Transverse colon (tissue), 4 donors: ENCODE measurements at regions not wholly inside any gene's neighbourhood (a gene's known extent, or its start where the extent isn't known, plus 50 kb on each side); places are given as distances from the start of the nearest gene placed in this dataset.

Experiments used
- DNase-seq: peaks from one replicate; pipeline ENCODE4 v3.0.0-alpha.2; 2019
- H3K27ac ChIP-seq, 4 donors: fragments of 200-600 bp; sonication (generic); 2 replicates each; pipeline ENCODE4 v1.5.1; 2016 to 2018; ENCODE audit warnings: inconsistent platforms in 4 of 4
- H3K27me3 ChIP-seq: fragments of 200-600 bp; sonication (generic); 2 replicates; pipeline ENCODE4 v1.5.1; 2017; ENCODE audit warnings: inconsistent platforms
- H3K36me3 ChIP-seq, 4 donors: fragments of 200-600 bp; sonication (generic); 2 replicates each; pipeline ENCODE4 v1.5.1; 2017 to 2019; ENCODE audit warnings: inconsistent platforms in 4 of 4
- H3K4me1 ChIP-seq, 4 donors: fragments of 200-600 bp; sonication (generic); 2 replicates each; pipeline ENCODE4 v1.5.1; 2017 to 2020; ENCODE audit warnings: inconsistent platforms in 4 of 4
- H3K4me3 ChIP-seq, 4 donors: fragments of 200-600 bp; sonication (generic); 1 replicate in 1 of 4; 2 replicates in 3 of 4; pipeline versions ENCODE4 v1.5.1 to v1.6.1; 2017 to 2019; ENCODE audit warnings: inconsistent platforms in 4 of 4
- H3K9me3 ChIP-seq, 2 donors: fragments of 200-600 bp; sonication (generic); 2 replicates each; pipeline ENCODE4 v1.5.1; 2017 to 2019; ENCODE audit warnings: inconsistent platforms in 2 of 2
- EP300 ChIP-seq: sonication (generic); formaldehyde crosslinking; IDR thresholded peaks from one replicate; pipeline ENCODE4 v1.6.1; 2017; ENCODE audit warnings: antibody characterized with exemption, low read depth
- POLR2A ChIP-seq: fragments of 450-650 bp; IDR thresholded peaks from one replicate; pipeline ENCODE4 v1.6.1; 2016; ENCODE audit warnings: antibody characterized with exemption, mild to moderate bottlenecking, moderate library complexity
- POLR2AphosphoS5 ChIP-seq, 3 donors: sonication (generic); formaldehyde crosslinking; IDR thresholded peaks; one replicate each; pipeline ENCODE4 v1.6.1; 2016; ENCODE audit warnings: antibody characterized with exemption in 3 of 3
- WGBS, 2 donors: methylation state at CpG; one replicate each; pipeline ENCODE4 v1.1.5; 2018; ENCODE audit warnings: low coverage in 1 of 2; 5-methylcytosine and 5-hydroxymethylcytosine counted together
- in situ Hi-C, 4 donors: fragments of 200-750 bp; cut with MboI; loops; one replicate each; pipeline versions ENCODE4 v1.15.0 to v1.15.1; 2017; ENCODE audit warnings: low sequenced_read_pairs in 3 of 4, low pct_ligation_motif_present in 1 of 4, low pct_unique_long_range_greater_than_20kb in 1 of 4
- intact Hi-C: fragments of 100-400 bp; cut with DNase I; formaldehyde crosslinking; loops from one replicate; pipeline ENCODE4 v1.15.1; 2023; ENCODE audit warnings: low total_unique reads
- TF ChIP-seq, protein P1 (sequence below), 5 experiments: fragments of 200-600 bp in 3 of 5; fragments of 450-650 bp in 2 of 5; sonication (generic) in 3 of 5; IDR thresholded peaks; 1 replicate in 2 of 5; 2 replicates in 3 of 5; pipeline ENCODE4 v1.5.1; 2016 to 2017; ENCODE audit warnings: antibody characterized with exemption in 5 of 5, inconsistent platforms in 3 of 5, mild to moderate bottlenecking in 2 of 5, moderate library complexity in 1 of 5

GRCh38 chr4:128560754-128561495 lies 248.6 kb upstream of the JADE1 start:
- Histone ChIP-seq H3K36me3 (no peaks in the 10 kb centered on the region), H3K27ac (peak overlapping the region in 3 of 4 donors; percentile 21 to 38 (median 35)), H3K4me1 (peaks cover 0 to 12% (median 5%) of the 10 kb centered on the region in 4 donors), H3K27me3 (no peaks in the 10 kb centered on the region), H3K9me3 (no peaks in the 10 kb centered on the region), H3K4me3 (no peak overlapping the region)
- WGBS, 2 donors: 25 to 38% methylated on average over 6 of the region's 6 CpGs
- TF ChIP-seq EP300 (no peak), POLR2AphosphoS5 (IDR thresholded peaks at IDR 0.05) (peak in 1 of 3 donors; percentile 6)
- DNase-seq: no peak
- in situ Hi-C loops (loop anchor here (10.0 to 25.0 kb wide), 5 partner anchors 99 to 526 kb away; partner anchors contain the start of genes PGRMC2 (in 2 of the 4), C4orf33 (in 1 of the 4) and SCLT1 (in 1 of the 4)), intact Hi-C loops (loop anchor here (10.0 kb wide), 3 partner anchors 94 to 534 kb away; partner anchors contain the start of genes C4orf33 and SCLT1)

GRCh38 chr4:128558896-128559679 lies 250.4 kb upstream of the JADE1 start:
- WGBS, 2 donors: 70 to 80% methylated on average over 5 to 8 of the region's 8 CpGs
- peaks cover 2 to 16% (median 8%) of the 10 kb centered on the region in 4 donors for H3K4me1 ChIP-seq
- H3K36me3 ChIP-seq: no peaks in the 10 kb centered on the region
- H3K9me3 ChIP-seq: no peaks in the 10 kb centered on the region
- peak overlapping the region; percentile 45 to 73 (median 62) for H3K27ac ChIP-seq
- intact Hi-C loops: loop anchor here (10.0 kb wide), 2 partner anchors 174 to 274 kb away; partner anchors contain the start of gene PGRMC2
- no peak for TF ChIP-seq POLR2A
- peak in 1 of 3 donors; percentile 7 for TF ChIP-seq POLR2AphosphoS5 (IDR thresholded peaks at IDR 0.05)
- H3K27me3 ChIP-seq: no peaks in the 10 kb centered on the region
- in situ Hi-C loops: loop anchor here in 3 of 4 donors (25.0 kb wide), 4 partner anchors 97 to 528 kb away; partner anchors contain the start of genes PGRMC2 (in 2 of the 3), C4orf33 (in 1 of the 3) and SCLT1 (in 1 of the 3)
- no peak for DNase-seq
- H3K4me3 ChIP-seq: no peak overlapping the region

DNA sequence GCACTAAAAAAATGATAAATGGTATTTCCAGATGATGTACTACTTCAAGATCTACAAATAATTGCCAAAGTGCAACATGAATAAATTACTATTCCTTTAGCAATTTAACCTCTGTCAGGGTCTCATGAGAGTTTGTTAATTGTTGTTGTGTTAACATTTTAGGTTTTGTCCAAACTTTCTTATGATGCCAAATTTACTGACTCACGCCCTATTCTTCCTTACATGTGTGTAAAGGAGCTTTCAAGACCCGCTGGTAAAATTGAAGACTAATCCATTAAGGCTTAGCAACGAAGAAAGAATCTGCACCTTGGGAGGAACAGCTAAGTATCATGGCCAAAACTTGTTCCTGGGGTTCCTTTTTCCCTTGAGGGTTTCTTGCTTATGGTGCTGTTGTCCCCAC lies 252.7 kb upstream of the JADE1 start:
- Histone ChIP-seq H3K27me3 (no peaks in the 10 kb centered on the region), H3K36me3 (no peaks in the 10 kb centered on the region), H3K27ac (no peak overlapping the region), H3K4me3 (no peak overlapping the region), H3K9me3 (no peaks in the 10 kb centered on the region), H3K4me1 (peaks cover 12 to 28% (median 15%) of the 10 kb centered on the region in 4 donors)
- in situ Hi-C loops: loop anchor here in 3 of 4 donors (25.0 kb wide), 4 partner anchors 94 to 531 kb away; partner anchors contain the start of genes PGRMC2 (in 2 of the 3), C4orf33 (in 1 of the 3) and SCLT1 (in 1 of the 3)
- WGBS, 2 donors: 84 to 95% methylated on average over 3 of the region's 3 CpGs
- no peak for DNase-seq
- intact Hi-C loops: loop anchor here (10.0 kb wide), 2 partner anchors 172 to 272 kb away; partner anchors contain the start of gene PGRMC2
- TF ChIP-seq POLR2AphosphoS5 (IDR thresholded peaks at IDR 0.05): no peak
- TF ChIP-seq POLR2A: no peak
- no peak for TF ChIP-seq EP300
- TF ChIP-seq, protein P1, sequence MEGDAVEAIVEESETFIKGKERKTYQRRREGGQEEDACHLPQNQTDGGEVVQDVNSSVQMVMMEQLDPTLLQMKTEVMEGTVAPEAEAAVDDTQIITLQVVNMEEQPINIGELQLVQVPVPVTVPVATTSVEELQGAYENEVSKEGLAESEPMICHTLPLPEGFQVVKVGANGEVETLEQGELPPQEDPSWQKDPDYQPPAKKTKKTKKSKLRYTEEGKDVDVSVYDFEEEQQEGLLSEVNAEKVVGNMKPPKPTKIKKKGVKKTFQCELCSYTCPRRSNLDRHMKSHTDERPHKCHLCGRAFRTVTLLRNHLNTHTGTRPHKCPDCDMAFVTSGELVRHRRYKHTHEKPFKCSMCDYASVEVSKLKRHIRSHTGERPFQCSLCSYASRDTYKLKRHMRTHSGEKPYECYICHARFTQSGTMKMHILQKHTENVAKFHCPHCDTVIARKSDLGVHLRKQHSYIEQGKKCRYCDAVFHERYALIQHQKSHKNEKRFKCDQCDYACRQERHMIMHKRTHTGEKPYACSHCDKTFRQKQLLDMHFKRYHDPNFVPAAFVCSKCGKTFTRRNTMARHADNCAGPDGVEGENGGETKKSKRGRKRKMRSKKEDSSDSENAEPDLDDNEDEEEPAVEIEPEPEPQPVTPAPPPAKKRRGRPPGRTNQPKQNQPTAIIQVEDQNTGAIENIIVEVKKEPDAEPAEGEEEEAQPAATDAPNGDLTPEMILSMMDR (IDR thresholded peaks at IDR 0.05): no peak

- Histone ChIP-seq H3K9me3 (no peaks in the 10 kb centered on the region), H3K4me3 (peak overlapping the region in 3 of 4 donors; percentile 49 to 78 (median 71)), H3K27me3 (no peaks in the 10 kb centered on the region), H3K4me1 (peaks cover 8 to 16% (median 12%) of the 10 kb centered on the region in 4 donors), H3K36me3 (no peaks in the 10 kb centered on the region), H3K27ac (peak overlapping the region; percentile 86 to 96 (median 91))
- 13 to 19% methylated on average over 5 of the region's 5 CpGs for WGBS, 2 donors
- no peak for TF ChIP-seq POLR2A
- no peak for TF ChIP-seq EP300
- TF ChIP-seq, protein P1 (IDR thresholded peaks at IDR 0.05): no peak
- no peak for TF ChIP-seq POLR2AphosphoS5 (IDR thresholded peaks at IDR 0.05)
- in situ Hi-C loops: loop anchor here in 3 of 4 donors (25.0 kb wide), 4 partner anchors 92 to 533 kb away; partner anchors contain the start of genes PGRMC2 (in 2 of the 3), C4orf33 (in 1 of the 3) and SCLT1 (in 1 of the 3)
- no peak for DNase-seq
- intact Hi-C loops: loop anchor here (10.0 kb wide), 2 partner anchors 169 to 269 kb away; partner anchors contain the start of gene PGRMC2
Measured at GRCh38 chr4:128553686-128554515, 255.6 kb upstream of the JADE1 start.
